ENCODE measurements at regions not wholly inside any gene's neighbourhood (a gene's known extent, or its start where the extent isn't known, plus 50 kb on each side); places are given as distances from the start of the nearest gene placed in this dataset.
"Not testable (repeated sequence)": the region's sequence is repeated elsewhere in the genome, so short reads cannot be mapped to it uniquely, and the experiment has no call there.

DNA sequence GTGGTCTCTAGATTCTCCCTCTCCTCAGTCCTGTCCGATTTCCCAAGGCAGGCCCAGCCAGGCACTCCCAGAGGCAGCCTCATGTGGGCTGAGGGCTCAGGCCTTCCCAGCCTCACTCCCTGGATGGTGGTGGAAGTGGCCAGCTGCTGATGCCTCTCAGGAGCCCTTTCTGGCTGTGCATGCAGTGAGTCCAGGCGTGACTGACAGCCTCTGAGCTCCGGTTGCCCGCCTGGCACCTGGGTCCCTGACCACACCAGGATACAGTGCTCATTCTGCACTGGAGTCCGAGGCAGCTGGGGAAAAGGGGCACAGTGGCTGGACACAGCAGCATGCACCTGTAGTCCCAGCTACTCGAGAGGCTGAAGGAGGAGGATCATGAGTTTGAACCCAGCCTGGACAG is 132.6 kb downstream of the CUL2 start:
- no peak for DNase-seq

DNA sequence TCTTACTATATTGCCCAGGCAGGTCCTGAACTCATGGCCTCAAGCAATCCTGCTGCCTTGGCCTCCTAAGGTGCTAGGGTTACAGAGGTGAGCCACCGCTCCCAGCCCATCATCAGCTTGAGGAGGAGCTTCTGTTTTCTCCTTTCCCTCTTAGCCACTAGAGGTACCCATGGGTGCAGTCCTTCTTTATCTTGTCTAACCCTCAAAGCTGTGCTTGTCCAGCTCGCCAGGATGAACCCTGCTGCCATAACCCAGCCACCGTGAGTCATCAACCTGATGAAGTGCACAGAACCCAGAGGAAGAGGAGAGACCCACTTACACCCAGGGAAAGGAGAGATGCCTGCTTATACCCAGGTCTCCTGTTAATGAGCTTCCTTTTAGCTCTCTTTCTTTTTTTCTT is 133.4 kb downstream of the CUL2 start:
- DNase-seq = no peak

DNA sequence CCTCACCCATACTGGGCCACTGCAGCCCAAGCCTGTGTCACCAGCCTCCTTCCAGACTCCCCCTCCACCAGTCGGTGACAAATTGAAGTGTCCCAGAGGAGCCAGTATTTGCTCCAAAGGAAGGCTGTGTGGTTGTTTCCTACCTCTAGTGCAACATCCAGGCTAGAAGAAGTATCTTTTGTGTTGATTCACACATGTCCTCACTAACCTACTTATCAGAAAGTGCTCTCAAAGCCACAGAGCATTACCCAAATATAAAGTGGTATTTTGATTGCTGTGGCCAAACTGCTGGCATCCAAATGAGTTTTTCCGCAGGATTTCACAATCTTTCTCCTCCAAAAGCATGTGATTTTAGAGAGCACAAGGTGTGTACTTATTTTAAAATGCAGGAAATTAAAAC is 134.8 kb downstream of the CUL2 start:
- no peak for DNase-seq

DNA sequence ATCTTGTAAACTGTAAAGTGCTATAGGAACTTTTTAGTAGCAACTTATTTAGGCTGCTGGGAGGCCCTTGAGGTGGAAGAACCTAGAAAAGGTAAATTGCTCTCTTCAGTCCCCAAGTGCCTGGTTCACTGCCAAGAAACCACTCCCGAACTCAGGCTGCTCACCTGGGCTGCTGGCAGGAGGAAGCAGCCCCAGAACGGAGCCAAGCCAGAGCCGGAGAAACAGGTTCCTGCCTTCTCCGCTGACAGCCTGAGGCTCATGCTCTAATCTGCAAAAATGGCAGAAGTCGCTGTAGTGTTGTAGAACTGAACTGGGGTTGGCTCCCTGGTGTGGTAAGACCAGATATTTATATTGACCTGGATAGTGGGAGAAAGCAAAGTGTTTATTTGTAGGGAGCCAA is 136.0 kb downstream of the CUL2 start:
- no peak for DNase-seq

DNA sequence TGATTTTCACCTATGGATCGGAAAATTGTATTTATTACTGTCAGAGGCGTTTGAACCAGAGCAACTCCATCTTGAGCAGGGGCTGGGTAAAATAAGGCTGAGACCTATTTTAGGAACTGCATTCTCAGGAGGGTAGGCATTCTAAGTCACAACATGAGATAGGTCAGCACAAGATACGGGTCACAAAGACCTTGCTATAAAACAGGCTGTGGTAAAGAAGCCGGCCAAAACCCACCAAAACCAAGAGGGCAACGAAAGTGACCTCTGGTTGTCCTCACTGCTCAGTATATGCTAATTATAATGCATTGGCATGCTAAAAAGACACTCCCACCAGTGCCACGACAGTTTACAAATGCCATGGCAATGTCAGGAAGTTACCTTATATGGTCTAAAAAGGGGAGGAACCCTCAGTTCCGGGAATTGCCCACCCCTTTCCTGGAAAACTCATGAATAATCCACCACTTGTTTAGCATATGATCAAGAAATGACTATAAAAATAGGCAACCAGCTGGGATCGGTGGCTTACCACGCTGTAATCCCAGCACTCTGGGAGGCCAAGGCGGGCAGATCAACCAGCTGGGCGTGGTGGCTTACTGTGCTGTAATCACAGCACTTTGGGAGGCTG is 136.3 kb upstream of the PARD3 start:
- not testable (repeated sequence) for DNase-seq

DNA sequence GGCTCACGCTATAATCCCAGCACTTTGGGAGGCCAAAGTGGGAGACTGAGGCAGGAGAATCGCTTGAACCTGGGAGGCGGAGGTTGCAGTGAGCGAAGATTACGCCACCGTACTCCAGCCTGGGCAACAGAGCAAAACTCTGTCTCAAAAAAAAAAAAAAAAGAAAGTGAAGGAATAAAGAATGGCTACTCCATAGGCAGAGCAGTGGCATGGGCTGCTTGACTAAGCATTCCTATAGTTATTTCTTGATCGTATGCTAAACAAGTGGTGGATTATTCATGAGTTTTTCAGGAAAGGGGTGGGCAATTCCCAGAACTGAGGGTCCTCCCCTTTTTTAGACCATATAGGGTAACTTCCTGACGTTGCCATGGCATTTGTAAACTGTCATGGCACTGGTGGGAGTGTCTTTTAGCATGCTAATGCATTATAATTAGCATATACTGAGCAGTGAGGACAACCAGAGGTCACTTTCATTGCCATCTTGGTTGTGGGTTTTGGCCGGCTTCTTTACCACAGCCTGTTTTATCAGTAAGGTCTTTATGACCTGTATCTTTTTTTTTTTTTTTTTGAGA is 130.9 kb upstream of the PARD3 start:
- not testable (repeated sequence) for DNase-seq

DNA sequence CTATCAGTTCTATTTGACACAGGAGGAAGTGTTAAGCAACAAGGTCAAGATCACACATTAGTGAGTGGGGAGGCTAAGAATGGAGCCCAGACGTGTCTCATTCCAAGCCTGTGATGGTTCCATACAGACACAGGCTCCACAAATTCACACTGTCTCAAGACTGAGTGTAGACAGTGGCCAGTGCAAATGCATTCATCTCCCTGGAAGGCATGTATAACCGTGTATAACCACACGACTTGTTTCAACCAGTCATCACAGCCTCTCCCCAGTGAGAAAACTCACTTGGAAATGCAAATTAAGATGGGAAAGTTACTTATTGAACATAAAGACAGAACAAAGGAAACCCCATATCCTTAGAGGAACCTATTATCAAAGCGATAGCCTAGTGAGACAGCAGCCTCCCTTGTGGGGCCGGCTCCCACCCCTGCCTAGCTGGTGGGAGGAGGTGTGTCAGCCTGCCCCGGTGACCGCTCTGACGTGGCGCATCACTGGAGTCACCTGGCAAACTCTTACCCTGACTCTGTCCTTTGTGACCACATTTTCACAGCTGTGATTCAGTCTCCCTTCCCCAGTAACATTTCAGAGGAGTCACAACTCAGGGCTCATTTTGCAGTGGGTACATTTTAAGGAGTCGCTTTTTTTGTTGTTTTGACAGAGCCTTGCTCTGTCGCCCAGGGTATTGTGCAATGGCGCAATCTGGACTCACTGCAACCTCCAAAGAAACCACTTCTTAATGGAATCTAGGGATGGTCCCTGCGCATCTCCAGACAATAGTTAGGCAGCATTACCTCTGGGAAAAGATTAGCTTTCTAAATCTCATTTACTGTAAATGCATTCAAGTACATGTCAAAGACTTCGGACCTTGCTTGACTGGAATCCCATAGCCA is 126.6 kb upstream of the PARD3 start:
- DNase-seq = no peak

DNA sequence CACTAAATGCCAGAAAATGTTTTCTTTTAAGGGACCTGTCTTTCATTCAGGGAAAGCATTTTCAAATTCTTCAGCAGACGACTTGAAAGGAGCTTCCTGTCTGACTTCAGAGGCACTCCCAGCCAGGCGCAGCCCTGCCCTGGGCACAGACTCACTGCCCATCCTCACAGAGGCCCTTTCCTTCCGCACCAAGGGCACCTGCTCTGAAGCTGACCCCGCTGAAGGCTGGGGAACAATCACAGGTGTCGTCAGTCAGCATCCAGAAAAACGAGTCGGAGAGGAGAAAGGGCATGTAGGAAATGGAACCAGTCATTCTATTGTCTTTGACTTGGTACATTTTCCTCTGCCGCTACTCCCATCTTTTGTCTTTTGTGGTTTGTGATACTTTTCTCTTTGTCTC is 125.3 kb upstream of the PARD3 start:
- no peak for DNase-seq

DNA sequence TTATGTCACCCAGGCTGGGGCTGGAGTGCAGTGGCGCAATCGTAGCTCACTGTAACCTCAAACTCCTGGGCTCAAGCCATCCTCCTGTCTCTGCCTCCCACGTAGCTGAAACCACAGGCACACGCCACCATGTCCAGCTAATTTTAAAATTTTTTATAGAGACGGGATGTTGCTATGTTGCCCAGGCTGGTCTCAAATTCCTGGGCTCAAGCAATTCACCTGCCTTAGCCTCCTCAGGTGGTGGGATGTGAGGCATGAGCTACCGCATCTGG is 123.2 kb upstream of the PARD3 start:
- DNase-seq = no peak

DNA sequence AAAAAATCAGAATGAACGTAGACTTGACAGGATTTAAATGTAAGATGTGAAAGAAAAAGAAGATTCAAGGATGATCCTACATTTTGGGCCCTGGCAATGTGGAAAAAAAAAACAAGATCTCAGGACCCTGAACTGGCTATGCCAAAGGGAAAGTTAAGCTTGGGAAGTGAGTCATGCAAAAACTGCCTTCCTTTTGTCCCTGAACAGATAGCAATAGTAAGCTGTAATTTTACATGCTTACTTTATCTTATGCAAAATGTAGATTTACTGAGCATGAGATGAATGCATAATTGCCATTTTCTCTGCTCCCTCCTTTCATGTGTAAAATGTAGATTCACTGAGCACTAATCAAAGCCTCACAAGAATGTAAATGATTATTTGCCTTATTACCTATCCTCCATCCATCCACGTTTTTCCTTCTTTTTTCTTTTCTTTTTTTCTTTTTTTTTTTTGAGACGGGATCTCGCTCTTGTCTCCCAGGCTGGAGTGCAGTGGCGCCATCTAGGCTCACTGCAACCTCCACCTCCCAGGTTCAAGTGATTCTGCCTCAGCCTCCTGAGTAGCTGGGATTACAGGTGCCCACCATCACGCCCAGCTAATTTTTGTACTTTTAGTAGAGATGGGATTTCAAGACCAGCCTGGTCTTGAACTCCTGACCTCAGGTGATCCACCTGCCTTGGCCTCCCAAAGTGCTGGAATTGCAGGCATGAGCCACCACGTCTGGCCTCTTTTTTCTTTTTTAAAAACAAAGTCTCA is 122.7 kb upstream of the PARD3 start:
- not testable (repeated sequence) for DNase-seq

DNA sequence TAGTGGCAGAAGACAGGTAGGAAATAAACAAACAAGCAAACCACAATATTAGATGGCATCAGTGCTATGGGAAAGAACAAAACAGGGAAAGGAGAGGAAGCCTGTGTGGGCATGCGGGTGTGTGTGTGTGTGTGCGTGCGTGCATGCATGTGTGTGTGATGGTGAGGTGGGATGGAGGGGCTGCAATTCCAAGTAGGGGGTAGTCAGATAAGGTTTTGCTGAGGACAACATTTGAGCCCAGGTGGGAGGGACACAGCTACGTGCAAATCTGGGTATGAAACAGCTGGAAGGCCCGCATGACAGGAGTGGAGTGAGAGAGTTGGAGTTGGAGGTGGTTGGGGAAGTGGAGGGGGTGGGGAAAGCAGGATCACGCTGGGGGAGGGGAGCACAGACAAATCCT is 121.0 kb upstream of the PARD3 start:
- no peak for DNase-seq

DNA sequence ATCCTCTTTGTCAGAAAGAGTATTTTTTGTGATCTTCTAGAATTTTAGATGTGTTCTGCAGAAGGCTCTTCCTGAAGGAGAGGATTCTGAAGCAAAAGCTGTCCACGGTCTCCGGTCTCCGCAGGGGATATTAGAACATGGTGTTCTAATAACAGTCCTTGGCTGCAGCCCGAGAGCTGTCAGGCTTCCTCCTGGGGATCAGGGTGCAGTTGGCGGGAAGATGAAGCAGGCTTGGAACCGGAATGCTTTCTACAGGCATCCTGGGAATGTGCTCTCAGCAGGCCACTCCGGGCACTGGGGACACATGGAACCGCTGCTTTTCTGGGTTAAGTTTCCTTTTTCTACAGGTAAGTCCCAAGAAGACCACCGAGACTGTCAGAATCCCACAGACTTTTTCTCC is 118.6 kb upstream of the PARD3 start:
- no peak for DNase-seq

DNA sequence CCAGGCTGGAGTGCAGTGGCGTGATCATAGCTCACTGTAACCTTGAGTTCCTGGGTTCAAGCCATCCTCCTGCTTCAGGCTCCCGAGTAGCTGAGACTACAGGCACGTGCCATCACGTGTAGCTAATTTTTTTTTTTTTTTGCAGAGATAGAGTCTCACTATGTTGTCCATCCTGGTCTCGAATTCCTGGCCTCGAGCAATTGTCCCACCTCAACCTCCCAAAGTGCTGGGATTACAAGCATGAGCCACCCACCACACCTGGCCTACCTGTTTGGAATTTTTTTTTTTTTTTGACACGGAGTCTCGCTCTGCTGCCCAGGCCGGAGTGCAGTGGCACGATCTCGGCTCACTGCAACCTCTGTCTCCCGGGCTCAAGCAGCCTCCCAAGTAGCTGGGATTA is 117.1 kb upstream of the PARD3 start:
- no peak for DNase-seq

DNA sequence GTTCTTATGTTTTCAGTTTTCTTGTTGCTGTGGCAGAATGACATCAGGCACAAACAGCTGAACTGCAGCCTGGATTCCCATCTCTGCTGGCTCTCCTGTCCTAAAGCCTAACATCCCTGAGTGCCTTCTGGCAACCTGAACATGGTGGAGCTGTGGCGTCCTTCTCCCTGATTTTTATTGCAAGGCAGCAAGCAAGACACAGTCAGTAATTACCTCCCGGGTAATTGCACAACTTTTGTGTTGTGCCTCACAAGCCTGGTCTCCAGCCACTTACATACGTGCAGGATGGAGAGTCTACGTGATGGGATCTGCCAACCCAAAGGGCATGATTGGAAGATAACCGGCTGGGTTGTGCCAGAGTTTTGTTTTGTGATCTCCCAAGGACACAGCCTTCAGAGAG is 116.1 kb upstream of the PARD3 start:
- DNase-seq = no peak

DNA sequence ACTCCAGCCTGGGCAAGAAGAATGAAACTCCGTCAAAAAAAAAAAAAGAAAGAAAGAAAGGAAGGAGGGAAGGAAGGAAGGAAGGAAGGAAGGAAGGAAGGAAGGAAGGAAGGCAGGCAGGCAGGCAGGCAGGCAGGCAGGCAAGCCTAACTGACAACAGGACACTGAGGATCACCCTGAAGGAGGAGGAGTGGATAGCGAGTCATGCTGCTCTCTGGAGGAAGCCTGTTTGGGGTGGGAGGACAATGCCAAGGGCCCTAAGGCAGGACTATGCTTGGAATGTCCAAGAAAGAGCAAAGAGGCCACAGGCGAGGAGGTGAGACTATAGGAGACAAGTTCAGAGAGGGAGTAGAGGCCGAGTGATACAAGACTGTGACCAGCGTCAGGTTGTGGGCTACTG is 107.0 kb upstream of the PARD3 start:
- DNase-seq = no peak

DNA sequence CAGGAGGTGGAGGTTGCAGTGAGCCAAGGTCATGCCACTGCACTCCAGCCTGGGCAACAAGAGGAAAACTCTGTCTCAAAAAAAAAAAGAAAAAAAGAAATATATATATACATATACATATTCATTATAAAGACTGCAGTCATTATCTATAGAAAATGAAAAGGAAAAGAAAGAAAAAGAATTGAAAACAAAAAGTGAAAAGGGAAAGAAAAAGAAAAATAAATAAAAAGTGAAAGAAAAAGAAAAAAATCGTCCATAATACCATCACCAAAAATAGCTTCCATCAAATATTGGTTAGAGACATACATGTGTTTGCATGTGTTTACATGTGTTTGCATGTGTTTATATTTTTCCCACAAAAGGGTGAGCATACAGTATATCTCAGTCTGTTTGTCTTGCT is 105.5 kb upstream of the PARD3 start:
- DNase-seq = no peak

DNA sequence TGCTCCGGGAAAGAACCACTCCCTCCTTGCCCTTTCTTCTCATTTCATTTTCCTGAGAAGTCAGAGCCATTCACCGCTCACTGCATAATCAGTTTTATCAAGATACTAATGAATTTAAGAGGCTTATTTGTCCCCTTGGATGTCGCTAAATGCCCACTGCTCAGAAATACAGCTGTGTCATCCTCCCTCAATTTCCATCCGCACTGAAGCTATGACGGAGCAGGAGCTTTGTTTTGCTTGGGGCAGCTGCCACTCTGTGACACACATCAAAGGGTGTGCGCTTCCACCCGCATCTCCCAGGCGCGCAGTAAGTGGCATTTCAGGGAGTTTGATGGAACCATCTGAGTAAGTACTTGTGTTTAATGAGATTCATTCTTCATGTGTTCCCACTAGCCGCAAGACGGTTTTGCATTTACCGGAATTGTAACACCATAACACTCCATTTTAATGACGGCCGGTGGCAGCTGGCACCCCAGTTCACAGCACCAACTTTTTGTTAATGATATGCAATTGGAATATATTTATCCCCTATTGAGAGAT is 103.8 kb upstream of the PARD3 start:
- no peak for DNase-seq

DNA sequence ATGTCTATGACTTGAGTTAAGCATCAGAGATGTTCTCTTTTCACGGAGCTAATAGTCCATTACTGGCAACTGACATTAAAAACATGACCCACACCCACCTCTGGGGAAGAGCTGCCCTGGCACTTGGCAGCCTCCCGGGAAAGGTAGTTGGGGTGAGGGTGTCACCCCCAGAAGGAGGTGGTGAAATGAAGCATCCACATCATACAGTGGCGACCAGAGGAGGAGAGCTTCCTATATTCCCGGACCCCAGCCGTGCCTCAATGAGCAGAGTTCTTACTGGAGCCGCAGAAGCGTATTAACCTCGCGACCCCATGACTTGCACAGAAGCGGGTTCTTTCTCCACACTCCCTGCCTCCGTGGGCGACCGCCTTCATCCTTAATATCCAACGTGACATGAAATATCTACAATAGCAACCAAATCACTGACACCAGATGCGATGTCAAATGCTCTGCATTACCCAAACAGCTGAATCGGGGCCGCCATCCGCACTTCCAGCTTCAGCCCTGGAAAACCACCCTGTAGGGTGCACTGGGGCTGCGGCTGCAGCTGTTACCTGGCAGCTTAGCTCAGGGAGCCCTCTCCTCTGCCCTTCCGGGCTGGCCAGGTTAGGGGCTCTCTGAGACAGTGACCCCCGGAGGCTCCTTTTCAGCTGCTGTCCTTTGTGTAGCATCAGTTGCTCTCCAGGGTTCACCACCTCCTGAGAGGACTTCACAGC is 103.1 kb upstream of the PARD3 start:
- DNase-seq = no peak

DNA sequence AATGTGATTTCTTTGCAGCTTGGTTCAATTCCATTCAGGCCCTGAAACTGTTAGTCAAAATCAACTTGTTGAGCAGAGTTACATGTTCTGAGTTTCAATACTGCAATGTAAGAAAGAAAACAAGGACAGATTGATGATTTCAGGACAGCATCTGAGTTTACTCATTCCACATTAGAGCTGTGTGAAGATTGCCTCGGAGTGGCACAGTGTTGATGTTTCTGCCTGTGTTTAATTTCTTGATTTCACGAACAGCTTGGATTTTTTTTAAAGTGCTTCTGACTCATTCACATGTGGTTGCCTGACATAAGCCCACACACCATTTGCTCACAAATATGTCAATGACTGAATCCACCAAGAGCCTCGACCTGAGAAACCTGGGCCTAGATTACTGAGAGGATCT is 101.2 kb upstream of the PARD3 start:
- DNase-seq = peak in 1 of 2 donors; percentile 63

DNA sequence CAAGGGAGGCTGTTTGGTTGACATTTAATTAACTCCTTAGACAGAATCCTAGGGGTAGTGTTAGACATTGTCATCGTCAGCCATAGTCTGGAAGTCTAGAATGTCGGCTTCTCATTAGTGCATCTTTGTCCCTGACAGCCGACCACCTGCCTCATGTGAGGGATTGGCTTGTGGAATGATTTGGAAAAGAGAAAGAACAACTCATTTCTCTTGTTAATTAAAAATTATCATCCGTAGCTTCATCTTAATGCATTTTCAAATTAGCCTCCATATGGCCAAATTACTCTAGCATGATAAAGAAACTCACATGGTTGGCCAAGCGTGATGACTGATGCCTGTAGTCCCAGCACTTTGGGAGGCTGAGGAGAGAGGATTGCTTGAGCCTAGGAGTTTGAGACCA is 97.7 kb upstream of the PARD3 start:
- DNase-seq = no peak

DNA sequence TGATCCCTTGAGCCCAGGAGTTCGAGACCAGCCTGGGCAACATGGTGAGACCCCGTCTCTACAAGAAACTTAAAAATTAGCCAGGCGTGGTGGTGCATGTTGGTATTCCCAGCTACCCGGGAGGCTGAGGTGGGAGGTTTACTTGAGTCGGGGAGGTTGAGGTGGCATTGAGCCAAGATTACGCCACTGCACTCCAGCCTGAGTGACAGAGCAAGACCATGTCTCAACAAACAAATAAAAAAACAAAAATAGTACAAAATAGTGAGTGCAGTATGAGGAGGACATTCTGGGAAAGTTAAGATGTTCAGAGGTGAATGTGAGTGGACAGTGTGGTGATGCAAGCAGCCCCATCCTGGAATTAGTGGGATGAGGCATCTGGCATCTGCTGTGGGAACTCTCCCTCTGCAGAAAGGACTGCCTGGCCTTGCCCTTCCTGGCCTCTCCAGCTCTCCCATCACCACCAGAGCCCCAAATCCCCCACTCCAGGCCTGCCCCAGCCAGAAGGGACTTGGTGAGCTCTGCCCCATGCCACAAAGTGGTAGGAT is 96.6 kb upstream of the PARD3 start:
- no peak for DNase-seq

DNA sequence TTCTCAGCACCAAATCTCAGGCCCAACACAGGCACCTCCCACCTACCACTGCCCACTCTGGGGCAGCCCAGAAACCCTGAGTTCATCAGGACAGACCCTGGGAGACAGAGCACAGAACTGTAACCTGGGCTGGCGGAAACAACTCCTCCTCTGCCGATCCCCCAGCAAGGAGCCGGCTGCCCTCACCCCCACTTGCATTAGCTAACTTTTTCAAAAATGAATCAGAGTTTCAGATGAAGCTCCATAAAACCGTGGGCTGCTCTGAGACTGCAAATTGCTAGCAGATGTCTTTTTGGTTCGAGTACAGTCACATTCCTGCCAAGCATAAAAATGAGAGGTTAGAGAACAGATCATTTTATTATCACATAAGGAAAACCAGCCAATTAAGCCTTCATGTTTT is 93.4 kb upstream of the PARD3 start:
- DNase-seq = no peak

Data from hippocampal formation (tissue), 2 donors.